ENCODE measurements at regions not wholly inside any gene's neighbourhood (a gene's known extent, or its start where the extent isn't known, plus 50 kb on each side); places are given as distances from the start of the nearest gene placed in this dataset.
"Not testable (repeated sequence)": the region's sequence is repeated elsewhere in the genome, so short reads cannot be mapped to it uniquely, and the experiment has no call there.

DNA sequence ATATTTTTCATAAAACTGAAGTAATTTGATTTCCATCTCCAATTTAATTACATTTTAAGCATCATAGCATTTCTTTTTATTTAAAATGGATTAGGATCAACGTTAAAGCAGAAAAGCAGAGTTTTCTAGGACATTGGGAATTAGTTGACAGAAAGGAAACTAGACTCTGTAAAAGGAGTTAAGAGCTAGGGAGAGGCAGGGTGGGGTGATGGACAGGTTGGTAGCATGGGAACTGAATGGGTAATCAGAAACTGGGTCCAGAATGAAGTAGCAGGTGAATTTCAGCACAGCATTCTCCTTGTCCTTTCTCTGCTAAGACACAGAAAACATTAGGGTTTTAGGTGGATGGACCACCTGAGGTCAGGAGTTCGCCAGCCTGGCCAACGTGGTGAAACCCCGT lies 97.6 kb downstream of the ANAPC4 start:
- DNase-seq, result no peak

DNA sequence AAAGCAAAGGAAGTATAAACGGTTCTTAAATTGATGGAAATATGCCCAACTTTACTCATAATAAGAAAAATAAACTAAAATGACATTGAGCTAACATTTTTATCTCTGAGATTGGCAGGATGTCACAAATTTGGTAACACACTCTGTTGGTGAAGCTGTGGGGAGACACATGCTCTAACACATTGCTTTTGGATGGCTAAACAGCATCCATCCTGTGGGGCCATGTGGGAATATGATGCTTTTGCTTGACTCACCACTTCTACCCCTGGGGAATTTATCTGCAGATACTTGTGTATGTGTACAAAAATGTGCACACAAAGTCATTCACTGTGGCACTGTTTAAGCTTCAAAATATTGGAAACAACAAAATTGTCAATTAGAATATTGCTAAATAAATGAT lies 100.2 kb downstream of the ANAPC4 start:
- DNase-seq, result no peak

DNA sequence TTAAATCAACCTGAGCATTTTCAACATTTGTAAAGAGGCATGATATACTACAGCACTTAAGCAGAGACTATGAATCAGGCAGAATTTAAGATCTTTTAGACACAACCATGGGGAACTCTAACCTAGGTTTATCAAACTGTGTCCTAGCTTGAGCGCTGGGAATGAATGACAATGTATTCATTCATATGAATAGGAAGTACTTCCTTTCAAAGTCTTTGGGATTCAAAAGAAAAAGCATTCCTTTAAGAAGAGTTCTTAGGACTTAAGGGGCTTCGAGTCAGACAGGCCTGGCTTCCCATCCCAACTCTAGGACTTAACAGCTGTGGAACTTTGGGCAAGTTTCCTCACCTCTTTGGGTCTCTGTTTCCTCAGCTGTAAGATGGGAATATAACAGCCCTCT lies 104.6 kb downstream of the ANAPC4 start:
- DNase-seq, result no peak

DNA sequence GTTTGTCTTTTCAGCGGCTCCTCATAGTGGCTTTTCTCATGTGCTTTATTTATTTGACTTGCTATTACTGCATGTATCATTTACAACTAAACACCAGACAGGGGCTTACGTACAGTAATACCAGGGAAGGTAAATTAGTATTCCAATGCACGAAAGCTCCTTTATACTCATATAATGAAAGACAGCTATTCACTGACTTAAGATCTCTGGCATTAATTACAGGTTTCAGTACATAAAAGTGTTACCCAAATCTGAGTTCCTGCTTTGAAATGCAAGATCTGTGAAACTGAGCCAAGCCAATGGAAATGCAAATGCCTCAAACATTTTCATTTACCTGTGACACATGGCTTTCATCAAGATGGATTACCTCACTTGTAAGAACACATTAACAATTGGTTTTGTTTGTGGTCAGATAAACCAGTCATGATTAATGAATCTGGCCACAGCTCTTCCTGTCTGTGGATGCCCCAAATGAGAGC lies 107.2 kb downstream of the ANAPC4 start:
- DNase-seq, result peak; percentile 23

DNA sequence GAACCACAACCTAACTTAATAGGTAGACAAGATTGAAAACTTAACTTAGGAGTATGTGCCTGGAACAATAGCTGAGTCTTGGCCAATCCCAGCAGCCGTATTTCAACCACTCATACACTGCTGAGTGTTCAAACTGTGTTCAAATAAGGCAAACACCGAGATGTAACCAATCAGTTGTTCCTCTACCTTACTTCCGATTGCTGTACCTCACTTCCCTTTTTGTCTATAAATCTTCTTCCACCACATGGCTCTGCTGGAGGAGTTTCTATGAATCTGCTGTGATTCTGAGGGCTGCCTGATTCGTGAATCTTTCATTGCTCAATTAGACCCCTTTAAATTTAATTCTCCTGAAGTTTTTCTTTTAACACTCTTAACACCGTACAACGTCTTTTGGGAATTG lies 108.0 kb downstream of the ANAPC4 start:
- DNase-seq, result no peak

DNA sequence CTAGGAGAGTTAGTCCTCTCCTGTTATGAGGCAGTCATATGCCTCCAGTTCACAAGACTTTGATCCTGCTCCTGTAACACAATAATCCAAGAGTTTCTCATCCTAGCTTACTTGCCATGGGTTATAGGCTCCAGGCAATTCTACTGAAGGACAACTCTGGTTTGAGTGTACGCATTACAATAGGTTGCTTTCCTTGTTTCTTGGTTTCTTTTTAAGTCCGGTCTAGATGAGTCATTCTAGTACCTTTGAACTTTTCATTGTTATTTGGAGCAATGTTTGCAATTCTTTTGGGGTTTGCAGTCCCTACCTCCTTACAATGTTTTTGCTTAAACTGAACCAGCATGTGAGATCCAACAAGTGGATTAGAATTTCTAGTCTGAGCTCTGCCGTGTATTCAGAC lies 109.1 kb downstream of the ANAPC4 start:
- DNase-seq, result no peak

DNA sequence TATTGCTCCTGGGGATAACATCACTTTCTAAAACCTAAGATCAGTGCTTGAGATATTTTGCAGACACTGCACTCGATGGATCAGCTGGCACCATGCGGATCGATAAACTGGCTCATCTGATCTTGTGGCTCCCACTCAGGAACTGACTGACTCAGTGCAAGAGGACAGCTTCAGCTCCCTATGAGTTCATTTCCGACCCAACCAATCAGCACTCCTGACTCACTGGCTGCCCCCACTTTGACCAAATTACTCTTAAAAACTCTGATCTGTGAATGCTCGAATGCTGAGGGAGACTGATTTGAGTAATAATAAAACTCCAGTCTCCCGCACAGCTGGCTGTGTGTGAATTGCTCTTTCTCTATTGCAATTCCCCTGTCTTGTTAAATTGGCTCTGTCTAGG lies 110.1 kb downstream of the ANAPC4 start:
- DNase-seq, result no peak

DNA sequence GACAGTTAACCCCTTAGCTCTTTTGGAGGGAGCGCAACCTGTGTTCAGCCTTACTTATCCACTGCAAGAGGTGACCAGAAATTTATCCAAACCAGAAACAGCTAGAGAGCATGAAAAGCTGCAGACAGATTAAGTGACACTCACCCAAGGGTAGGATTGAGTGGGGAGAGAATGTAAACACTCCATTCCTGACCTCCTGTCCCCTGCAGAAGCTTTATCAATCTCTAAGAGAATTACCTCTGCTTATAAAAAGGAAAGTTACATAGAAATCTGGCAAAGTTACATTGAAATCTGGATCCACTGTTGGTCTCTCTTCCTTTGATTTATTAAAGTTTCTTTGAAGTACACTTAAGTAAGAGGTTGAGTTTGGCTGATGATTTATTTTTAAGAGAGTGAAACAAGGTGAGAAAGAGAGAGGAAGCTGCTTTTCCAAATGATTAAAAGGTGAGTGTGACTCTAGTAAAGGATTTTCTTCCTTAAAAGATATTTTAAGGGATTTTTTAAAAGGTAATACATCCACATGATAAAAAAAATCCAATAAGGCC lies 112.3 kb downstream of the ANAPC4 start:
- DNase-seq, result no peak

DNA sequence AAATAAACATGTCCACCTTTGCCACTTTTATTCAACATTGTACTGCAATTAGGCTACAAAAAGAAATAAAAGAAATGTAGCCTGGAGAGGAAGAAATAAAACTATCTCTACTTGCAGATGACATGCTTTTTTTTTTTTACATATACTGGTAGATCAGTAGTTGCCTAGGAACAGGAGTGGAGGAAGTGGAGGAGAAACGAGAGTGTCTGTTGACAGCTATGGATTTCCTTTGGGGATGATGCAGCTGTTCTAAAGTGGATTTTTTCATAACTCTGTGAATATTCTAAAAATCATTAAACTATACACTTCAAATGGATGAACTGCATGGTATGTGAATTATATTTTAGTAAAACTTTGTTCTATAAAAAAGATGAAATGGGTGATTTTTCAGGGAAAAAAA lies 116.4 kb downstream of the ANAPC4 start:
- no peak for DNase-seq

DNA sequence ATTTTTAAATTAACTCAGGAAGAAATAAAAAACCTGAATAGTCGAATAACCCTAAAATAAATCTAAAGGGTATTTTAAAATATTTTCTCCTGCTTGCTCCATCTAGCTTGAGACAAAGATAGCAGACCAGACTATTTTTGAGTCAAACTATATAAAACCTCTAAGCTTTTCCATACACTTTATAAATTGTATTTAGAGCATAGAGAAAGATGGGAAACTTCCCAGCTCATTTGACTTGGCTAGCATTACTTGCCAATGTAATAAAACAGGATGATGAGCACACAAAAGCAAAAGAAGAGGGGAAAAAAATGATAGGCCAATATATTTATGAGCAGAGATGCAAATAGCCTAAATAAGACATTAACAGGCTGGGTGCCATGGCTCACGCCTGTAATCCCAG lies 117.1 kb downstream of the ANAPC4 start:
- no peak for DNase-seq

DNA sequence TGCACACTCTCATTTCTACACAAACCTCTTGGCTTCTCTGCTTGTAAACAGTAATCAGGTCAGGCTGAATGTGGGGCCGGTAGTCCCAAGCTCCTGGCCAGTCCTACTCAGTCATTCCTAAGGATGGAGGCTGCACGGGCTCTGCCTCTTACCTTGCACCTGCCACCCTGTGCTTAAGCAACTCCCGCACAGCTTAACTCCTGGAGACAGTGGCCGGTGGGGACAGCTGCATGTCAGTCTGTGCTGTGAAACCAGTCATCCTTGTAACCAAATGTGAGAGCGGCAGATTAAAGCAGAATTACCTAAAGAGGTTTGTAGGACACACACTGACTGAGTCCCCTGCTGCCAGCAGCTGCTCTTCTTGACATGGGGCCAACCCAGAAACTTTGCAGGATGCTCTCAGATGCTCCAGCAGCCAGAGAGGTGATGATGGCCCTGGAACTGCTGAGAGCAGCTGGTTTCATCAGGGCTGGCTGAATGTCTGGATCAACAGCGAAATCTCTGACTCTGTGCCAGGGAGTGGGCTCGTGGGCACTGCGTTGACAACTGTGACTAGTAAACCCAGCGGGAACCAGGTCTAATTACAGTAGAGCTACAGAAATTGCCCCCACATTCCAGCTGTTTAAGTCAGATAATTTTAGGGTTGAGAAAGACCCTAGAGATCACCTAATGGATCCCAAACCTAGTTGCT lies 123.7 kb downstream of the ANAPC4 start:
- no peak for DNase-seq

DNA sequence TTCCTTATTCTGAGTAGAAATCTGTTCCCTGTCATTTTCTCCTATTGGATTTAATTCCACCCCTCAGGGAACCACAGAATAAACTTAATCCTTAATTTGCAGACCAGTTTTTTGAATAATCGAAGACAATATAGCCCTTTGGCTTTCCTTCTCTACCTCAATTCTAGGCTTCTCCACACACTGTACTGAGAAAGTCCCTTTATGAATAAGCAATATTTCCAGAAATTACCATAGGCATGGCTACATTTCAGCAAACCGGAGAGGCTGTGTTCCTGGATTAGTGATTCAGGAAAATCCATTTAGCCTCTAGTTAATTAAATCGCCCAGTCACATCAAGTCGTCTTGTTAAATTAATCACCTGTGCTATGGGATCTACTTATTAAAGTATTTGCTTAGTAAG lies 125.1 kb downstream of the ANAPC4 start:
- no peak for DNase-seq

DNA sequence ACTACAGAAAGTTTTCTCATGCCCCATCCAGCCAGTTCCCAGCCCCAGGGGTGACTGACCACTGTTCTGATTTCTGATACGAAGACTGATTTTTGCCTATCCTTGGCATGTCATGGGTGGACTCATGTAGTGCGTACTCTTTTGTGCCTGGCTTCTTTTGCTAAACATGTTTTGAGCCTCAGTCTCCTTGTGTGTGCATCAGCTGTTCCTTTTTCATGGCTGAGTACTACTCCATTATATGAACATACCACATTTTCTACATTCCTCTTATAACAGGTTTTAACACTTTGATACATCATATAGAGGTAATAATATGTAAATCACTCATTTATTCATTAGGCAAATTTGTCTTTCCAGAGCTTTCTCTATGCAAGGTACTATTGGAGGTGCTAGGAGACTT lies 126.7 kb downstream of the ANAPC4 start:
- DNase-seq, result no peak

DNA sequence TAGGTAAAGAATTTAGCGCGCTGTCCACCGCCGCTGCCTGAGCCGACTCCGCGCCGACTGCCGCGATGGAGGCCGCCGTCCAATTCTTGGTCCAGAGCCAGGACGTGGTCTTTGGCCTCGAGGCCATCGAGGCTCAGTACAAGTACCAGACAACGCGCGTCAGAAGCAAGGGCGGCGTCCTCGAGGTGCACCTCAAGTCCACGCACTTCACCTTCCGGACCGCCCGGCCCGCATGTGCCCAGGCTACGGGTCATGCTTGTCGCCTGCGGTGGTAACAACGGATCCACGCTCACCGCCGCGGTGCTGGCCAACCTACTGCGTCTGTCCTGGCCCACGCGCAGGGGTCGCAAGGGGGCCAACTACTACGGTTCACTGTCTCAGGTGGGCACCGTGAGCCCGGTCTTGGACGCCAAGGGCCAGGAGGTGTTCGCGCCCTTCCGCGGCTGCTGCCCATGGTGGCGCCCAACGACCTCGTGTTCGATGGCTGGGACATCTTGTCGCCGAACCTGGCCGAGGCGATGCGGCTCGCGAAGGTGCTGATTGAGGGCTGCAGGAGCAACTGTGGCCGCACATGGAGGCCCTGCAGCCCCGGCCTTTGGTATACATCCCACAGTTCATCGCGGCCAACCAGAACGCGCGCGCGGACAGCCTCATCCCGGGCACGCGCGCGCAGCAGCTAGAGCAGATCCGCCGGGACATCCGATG lies 128.0 kb downstream of the ANAPC4 start:
- DNase-seq, result no peak

DNA sequence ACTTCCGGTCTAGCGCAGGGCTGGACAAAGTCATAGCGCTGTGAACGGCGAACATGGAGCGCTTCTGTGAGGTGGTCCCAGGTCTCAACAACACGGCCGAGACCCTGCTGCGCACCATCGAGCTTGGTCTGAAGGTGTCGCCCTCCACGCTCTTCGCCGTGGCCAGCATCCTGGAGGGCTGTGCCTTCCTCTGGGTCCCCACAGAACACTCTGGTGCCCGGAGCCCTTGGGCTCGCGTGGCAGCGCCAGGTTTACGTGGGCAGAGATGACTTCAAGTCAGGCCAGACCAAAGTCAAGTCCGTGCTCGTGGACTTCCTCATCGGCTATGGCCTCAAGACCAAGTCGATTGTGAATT lies 128.6 kb downstream of the ANAPC4 start:
- DNase-seq, result no peak

DNA sequence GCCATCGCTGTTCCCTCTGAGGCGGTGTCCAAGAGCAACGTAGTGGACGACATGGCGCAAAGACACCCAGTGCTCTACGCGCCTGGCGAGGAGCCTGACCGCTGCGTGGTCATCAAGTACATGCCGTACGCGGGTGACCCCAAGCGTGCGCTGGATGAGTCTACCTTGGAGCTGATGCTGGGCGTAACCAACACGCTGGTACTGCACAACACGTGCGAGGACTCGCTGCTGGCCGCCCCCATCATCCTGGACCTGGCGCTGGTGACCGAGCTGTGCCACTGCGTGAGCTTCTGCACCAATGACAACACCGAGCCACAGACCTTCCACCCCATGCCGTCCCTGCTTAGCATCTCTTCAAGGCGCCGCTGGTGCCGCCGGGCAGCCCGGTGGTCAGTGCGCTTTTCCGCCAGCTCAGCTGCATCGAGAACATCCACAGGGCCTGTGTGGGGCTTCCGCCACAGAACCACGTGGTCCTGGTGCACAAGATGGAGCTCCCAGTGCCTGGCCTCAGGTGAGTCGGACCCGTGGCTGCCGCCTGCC lies 129.0 kb downstream of the ANAPC4 start:
- no peak for DNase-seq

DNA sequence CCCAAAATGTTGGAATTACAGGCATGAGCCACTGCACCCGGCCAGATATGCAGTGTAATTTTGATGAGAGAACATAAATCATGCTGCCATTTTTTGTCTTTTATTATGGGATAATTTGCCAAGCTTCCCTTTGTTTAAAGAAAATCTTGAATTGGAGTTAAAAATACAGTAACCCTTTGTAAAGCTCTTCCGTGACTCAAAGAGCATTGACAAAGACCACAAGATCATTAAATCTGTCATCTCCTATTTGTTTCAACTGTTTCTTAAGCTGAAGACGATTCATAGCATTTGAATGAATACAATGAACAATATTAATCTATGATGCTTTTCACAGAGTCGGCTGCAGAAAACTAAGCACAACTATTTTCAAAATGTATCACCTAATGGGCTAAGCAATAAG lies 132.6 kb downstream of the ANAPC4 start:
- DNase-seq, result peak; percentile 18

DNA sequence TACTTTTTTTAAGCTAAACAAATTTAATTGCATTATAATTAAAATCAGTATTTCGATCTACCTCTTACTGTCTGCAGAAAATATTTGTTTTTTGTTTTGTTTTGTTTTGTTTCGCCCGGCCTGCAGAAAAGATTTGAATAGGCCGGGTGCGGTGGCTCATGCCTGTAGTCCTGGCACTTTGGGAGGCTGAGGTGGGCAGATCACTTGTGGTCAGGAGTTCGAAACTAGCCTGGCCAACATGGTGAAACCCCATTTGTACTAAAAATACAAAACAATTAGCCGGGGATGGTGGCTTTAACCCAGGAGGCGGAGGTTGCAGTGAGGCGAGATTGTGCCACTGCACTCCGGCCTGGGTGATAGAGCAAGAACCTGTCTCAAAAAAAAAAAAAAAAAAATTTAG lies 134.8 kb downstream of the ANAPC4 start:
- DNase-seq, result not testable (repeated sequence)

DNA sequence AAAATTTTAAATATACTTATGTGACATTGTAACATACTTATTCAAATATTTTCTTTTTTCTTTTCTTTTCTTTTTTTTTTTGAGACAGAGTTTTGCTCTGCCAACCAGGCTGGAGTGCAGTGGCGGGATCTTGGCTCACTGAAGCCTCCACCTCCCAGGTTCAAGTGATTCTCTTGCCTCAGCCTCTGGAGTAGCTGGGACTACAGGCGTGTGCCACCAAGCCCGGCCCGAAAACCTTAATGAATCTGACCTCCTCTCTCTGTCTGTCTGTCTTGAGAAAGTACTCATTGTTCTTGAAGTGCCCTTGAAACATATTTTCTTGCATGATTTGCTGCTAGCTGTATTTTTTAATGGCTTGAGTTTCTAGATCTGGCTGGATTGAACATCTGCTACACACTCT lies 136.8 kb downstream of the ANAPC4 start:
- no peak for DNase-seq

DNA sequence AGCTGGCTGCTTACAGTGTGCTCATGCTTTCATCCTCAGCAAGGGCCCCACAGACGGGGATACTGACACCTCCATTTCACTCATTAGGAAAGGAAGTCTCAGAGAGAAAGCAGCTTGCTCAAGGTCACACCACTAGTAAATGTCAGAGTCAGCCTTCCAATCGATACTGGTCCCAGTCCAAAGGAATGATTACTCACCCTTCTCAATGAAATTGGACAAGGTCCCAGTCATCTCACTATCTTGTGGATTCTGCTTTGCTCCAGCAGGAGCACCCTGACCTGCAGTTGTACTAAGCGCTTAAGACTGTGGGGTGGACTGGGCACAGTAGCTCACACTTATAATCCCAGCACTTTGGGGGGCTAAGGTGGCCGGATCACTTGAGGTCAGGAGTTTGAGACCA lies 132.2 kb upstream of the SLC34A2 start:
- peak; percentile 30 for DNase-seq

DNA sequence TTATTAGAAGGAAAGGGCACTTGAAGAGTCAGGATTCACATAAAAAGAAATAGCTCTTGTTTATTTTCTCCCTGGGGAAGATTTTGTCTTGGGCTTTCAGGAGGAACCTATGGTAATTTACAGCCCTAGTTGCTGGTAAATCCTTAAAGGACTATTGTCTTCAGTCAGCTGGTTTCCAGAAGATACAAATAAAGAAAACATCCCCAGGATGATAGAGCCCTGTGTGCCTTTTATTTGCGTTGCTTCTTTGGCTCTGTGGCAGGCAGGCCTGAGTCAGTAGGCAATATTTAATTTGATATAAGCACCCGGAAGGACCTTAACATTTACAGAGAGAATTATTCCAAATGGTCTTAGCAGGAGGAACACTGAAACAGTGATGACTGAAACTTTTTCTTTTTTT lies 131.0 kb upstream of the SLC34A2 start:
- no peak for DNase-seq

DNA sequence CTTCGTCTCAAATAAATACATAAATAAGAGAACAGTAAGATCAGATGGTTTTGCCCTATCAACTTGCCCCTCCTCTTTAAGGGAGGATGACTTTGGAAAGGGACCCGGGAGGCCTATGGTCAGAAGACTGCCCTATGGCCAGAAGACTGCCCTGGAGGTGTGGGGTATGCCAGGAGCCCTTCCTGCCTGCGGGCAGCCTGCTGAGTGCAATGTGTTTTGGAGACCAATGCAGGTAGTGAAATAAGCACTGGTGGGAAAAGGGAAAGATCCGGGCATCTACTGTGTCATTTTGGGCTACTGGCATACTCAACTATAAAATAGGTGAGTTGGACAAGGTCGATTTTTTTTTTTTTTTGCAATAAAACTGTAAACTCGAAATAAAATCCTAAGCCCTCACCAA lies 129.8 kb upstream of the SLC34A2 start:
- DNase-seq, result no peak

DNA sequence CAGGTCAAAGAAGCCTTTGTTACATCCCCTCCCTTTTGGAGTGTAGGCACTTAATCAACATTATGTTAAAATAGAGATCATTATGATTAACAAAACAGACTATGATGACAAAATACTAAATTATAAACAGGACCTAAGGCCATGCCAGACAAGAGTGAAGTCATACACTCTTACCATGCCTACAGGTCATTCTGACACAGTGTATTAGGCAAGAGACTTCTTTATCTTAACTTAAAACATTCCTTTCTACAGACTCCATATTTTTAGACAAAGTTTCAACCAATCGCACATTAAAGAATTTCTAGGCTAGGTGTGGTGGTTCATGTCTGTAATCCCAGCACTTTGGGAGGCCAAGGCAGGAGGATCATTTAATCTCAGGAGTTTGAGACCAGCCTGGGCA lies 128.6 kb upstream of the SLC34A2 start:
- no peak for DNase-seq

DNA sequence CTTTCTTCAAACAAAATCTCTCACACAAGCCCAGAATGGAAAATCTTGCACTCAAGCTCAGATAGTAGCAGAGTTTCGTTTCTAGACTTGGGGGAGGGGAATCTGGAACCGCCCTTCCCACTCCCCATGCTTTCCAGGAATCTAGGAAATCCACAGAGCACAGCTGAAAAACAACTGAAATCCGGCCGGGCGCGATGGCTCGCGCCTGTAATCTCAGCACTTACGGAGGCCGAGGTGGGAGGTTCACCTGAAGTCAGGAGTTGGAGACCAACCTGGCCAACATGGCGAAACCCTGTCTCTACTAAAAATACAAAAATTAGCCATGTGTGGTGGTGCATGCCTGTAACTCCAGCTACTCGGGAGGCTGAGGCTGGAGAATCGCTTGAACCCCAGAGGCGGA lies 127.3 kb upstream of the SLC34A2 start:
- no peak for DNase-seq

All from EL (cell line).